HG02610 (cell line): ENCODE measurements at regions not wholly inside any gene's neighbourhood (a gene's known extent, or its start where the extent isn't known, plus 50 kb on each side); places are given as distances from the start of the nearest gene placed in this dataset.
"Not testable (repeated sequence)": the region's sequence is repeated elsewhere in the genome, so short reads cannot be mapped to it uniquely, and the experiment has no call there.

Source experiments
- ATAC-seq: cut with Tn5 transposase; IDR thresholded peaks from one replicate; pipeline ENCODE4 v1.9.1; 2021; ENCODE audit warnings: mild to moderate bottlenecking, moderate library complexity; ENCODE audit not compliant: unreplicated experiment

DNA sequence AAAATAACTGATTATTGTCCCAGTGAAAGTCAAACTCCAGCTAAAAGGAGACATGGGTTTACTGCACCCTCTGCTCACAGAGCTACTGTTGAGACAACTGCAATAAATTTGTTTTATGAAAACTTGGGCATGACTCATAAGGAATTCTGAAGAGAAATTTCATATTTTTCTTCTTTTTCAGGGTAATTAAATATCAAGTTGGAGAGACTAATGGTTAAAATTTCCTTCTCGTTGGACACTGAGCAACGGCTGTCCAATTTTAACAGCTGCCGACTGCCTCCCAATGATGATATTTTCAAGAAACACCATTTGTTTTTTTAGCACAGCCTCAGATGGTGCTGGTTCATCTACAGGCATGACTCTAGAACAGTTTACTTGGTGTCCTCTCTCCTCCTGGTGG, 259.2 kb upstream of the RGMB start:
- no peak for ATAC-seq

DNA sequence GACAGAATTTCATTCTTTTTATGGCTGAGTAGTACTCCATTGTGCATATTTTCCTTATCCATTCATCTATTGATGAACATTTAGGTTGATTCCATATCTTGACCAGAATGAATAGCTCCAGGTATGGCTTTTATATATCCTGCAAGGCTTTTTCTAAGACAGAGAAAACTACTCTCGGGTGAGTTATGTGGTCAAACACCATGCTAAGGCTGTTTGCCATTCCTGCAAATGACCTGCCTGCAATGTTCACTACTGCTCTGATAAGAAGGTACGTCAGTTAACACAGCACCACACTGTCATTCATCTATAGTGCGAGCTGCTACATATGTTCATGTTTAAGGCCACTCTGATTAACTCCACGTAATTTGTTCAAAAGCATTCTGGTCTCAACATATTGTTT, 256.8 kb upstream of the RGMB start:
- no peak for ATAC-seq

DNA sequence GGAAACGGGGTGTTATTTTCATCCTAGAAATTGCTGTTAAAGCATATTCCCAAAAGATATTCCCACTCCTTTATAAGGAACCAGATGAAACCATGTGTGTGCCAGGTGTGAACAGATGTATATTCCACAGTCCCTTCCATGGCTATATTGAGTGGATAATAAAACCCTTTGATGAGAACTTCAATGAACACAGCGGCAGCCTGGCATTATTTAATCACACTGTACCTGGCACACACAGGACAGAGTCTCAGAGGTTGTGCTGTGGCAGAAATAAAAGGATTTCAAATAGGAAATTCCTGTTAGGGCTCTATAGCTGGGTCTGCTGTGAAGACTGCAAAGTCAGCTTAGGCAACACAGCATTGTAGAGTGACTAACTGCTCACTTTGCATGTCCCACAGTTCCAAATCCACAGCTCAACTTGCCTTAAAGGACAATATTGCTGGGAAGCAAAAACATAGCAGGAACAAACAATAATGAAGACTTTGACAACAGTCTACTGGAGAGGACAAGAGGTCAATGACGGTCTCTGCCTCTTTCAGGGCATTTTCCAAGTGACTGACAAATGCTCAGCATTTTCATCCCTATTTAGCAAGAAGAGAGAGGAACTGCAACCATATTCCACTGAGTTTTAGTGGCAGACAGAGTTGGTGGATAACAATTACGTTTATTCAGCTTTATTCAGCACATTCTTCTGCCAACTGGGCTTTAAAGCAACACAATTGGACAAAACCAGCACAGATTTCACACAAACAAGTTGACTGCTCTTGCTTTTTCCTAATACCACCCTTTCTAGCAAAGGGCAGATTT, 255.7 kb upstream of the RGMB start:
- ATAC-seq = no peak

DNA sequence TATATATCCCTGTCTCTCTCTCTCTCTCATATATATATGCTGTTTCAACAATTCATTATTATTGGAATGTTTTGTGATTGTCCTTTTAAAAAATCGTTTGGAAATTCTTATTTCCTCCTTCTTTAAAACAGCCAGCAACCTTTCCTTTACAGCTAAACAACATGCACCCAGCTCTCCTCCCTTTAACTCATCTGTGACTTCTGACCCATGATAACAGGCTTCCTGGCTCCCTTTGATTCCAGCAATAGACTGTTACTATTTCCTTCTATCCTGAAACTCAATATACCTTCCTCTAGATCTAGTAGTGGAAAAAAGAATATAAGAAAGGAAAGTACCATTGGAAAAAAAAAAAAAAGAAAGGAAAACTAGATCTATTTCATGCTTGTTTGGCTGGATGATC, 254.7 kb upstream of the RGMB start:
- ATAC-seq = no peak

DNA sequence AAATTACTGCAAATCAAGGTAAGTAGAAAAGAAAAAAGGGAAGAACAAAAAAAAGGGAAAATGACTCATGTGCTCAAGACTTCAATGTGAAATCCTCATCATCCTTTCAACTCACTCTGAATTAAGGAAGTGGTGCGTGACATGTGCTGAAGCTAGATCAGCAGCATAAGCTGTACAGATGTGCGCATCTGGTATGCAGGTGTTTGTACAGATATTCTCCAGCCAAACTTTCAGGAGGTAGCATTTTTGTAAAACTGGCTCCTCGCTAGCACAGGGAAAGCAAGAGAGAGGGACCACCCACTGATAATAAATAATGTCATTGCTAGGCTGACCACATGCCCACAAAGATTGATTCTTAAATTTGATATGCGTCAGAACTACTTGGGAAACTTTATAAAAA, 253.9 kb upstream of the RGMB start:
- no peak for ATAC-seq

DNA sequence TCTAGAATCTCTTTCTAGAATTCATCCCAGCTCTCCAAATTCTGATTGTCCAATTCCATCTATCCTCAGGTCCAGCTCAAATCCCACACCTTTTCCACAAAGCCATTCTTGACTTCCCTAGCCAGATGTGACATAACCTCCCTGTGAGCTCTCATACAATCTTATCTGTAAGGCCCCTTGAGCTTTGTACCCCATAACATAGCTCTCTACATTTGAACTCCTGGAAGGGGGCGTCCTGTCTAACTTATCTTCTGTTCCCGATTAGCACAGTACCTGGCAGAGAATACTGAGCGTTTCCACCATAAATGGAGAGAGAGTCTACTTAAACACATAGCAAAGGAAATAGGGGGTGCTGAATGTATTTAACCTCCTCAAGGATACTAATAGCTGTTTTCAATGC, 251.6 kb upstream of the RGMB start:
- no peak for ATAC-seq

DNA sequence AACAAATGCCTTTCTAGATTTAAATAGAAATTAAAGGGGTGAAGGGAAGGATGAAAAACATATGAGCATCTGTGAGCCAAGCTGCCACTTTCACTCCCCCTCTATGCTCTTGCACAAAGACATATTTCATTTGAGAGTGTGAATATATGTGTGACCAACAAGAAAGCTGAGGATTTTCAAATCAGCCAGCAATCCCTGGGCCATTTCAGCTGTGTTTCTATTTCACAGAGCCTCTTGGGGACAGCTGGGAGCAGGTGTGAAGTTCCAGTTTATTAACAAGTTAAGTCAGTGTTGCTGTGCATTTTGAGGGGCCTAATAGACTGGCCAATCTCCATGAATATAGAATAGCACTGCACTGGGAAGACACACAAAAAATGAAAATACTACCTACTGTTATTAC, 248.7 kb upstream of the RGMB start:
- no peak for ATAC-seq

DNA sequence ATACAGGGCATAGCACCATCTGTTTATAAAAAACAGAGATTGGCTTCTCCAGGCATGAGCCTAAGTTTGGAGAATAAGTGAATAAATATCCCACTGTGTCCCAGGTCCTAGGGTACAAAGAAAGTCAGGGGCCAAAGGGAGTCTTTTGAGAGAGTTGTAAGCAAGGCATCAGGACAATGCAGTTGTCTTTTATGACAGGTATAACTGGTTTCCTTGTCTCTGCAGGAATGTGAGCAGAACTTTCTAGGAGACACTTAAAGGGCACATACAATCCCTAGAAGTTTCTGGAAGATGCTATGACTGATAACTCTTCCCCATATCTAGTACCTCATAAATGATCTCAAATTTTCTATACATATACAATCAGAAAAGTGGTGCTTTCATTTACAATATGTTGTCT, 245.6 kb upstream of the RGMB start:
- ATAC-seq = no peak

DNA sequence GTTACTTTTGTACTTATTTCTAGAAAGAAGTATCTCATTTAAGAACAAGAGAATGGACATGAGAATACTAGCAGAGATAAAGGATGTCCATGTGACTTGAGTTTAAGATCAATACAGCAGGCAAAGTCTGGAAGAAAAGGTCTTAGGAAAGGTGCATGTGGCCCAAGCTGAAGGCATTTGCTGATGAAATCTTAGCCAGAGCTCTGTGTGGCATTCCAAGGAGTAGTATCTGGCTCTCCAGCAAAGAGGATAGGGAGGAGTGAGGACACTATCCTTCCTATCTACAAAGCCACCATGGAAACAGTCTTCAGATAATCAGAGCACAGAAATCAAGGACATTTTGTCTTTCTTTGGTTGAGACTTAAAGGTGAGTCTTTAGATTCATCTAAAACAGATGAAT, 244.1 kb upstream of the RGMB start:
- ATAC-seq = no peak

DNA sequence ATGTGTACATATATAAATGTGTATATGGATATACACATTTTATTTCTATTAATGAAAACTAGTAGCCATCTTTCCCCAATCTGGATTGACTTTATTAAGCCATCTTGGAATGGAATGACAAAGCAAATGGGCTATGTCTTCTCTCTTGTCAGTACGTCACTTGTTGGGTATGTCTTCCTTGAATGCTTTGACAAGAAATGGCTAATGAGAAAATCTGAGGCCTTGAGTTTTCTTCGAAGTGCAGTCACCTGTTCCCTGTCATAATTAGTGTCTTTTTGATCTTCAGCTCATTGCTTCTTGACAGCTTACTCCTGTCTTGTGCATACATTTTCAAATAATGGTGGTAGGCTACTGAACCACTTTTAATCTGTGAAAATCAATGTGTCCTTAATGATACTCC, 243.2 kb upstream of the RGMB start:
- no peak for ATAC-seq

DNA sequence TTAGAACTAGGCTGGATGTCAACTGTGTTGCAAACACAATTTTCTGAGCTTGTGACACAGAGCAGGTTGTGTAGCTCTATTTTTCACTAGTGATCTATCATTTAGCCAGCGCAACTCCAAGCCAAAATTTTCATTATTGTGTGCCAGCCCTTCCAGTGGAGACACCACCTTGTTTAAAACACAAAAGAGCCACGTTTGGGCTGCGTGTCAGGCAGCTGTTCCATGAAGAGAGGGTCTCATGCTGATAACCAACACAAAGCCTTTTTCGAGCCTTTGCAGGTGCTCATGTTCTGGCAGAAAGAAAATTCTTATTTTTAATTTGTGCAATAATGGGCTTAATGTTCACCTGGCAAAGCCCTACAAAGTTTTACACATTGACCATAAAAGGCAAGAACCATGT, 237.6 kb upstream of the RGMB start:
- no peak for ATAC-seq

DNA sequence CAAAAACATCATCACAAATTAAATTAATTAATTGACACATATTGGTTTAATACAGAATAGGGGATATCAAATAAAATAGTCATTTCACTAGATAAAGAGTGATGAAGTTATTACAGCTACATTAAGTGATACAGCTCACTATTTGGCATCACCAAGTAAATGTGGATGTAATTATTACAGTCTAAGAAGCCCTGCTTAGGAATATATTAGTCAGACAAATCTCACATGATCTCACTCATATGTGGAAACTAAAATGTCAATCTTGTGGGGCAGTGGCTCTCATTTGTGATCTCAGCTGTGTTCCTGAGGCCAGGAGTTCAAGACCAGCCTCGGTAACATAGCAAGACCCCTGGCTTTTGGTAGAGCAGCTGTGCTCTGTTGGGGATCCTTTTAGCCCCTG, 233.4 kb upstream of the RGMB start:
- no peak for ATAC-seq

DNA sequence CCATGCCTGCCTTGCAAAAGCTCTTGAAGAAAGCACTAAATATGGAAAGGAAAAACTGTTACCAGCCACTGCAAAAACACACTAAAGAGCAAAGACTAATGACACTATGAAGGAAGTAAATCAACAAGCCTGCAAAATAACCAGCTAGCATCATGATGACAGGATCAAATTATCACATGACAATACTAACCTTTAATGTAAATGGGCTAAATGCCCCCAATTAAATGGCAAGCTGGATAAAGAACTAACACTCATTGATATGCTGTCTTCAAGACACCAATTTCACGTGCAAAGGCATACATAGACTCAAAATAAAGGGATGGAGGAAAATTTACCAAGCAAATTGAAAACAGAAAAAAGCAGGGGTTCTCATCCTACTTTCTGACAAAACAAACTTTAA, 231.8 kb upstream of the RGMB start:
- ATAC-seq = no peak

DNA sequence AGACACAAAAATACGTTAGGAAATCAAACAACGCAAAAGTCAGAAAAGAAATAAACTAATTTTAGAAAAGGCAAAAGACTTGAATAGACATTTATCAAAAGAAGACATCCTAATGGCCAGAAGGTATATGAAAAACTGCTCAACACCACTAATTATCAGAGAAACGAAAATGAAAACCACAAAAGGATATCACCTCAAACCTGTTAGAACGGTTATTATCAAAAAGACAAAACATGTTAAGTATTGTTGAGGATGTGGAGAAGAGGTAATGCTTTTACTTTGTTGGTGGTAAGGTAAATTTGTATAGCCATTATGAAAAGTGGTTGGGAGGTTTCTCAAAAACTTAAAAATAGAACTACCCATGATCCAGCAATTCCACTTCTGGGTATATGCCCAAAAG, 230.0 kb upstream of the RGMB start:
- ATAC-seq = no peak

DNA sequence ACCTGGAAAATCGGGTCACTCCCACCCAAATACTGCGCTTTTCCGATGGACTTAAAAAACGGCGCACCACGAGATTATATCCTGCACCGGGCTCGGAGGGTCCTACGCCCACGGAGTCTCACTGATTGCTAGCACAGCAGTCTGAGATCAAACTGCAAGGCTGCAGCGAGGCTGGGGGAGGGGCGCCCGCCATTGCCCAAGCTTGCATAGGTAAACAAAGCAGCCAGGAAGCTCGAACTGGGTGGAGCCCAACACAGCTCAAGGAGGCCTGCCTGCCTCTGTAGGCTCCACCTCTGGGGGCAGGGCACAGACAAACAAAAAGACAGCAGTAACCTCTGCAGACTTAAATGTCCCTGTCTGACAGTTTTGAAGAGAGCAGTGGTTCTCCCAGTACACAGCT, 226.5 kb upstream of the RGMB start:
- ATAC-seq = not testable (repeated sequence)

DNA sequence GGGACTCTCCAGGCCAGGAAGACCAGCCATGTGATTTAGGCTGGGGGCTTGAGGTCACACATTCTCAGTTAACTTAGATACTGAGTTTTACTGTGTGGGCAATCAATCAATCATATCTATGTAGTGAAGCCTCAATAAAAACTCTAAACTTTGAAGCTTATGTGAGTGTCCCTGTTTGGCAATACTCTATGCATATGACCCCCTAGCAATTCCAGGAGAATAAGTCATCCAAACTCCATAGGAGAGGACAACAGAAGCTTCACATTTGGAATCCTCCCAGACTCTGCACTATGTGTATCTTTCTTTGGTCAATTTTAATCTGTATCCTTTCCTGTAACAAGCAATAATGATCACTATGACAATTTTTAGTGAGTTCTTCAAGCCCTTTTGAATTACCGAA, 216.8 kb upstream of the RGMB start:
- no peak for ATAC-seq

DNA sequence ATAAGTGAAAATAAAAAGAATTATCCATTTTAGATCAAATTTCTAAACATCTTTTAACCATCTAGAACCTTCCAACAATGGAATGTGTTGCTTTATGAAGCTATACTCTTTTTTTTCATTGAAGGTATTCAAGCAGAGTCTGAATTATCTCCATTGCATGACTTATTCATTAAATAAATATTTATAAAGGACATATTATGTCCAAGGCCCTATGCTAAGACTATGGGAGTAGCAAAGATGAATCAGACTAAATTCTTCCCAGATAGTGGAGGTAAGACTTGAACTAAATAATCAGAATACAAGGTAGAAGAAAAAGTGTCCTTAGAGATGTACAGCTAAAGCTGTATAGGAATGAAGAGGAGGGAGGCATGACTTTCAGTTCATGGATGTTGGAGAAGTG, 215.5 kb upstream of the RGMB start:
- ATAC-seq = no peak

DNA sequence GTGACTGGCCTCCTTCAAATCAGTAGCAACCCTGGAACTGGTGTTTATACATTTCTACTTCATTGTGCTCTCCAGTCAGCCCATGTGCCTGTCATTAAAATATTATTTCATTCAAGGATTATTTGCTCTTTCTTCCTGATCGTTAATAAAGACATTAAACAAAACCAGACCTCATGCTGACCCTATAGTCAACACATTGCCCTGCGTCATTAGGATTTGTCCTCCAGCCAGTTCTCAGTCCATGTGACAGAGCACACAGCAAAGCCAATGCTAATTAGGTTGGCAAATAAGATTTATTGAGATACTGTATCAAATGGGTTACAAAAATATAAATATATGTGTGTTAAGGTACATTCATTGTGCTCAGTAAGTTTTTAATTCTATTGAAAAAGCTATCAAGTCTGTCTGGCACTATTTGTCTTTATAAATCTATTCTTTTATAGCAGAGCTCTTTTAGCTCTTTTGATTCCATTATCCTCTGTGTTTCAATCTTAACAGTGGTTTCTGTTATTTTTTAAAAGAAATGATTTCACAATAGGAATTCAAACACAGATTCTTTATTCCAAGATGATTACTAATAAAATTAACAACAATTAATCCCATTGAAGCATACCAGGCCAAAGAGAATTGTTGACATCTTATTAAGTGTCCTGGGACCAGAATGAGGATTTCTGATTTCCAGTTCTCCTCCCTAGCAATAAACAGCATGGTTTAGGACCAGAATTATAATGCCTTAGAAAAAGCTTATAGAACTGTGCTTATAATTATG, 209.4 kb upstream of the RGMB start:
- ATAC-seq = no peak

DNA sequence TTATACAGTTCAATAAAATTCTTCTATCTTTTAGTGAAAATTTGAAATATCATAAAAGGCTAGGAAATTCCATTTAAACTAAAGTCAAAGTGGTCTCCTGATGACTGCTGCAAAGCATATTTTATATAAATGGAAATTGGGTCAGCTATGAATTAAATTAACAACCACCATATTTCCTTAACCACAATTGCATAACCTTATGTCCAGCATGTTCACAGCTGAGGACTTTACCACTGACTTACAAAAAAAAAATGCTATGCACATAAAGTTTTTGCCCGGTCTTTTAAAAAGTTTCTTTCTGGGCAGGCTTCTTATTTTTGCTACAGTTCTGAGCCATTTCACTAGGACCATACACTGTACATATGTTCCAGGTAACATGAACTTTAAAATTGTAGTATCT, 208.6 kb upstream of the RGMB start:
- ATAC-seq = no peak

DNA sequence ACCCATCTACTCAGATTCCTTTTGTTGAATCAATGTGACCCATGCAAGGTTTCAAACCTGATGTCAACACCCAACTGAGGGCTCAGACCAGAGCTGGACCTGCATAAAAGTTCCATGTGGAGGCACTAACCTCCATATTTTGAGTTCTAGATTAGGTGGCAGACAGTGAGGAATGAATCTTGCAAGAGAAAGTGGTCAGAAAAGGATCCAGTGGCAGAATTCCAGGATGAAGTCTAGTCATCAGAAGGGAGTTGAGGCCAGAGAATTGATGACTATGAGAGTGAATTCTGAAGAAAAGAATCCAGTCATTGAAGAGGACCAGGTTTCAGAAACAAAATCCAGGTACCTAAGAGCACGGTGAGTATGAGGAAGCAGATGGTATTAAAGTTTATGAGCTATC, 205.1 kb upstream of the RGMB start:
- no peak for ATAC-seq

DNA sequence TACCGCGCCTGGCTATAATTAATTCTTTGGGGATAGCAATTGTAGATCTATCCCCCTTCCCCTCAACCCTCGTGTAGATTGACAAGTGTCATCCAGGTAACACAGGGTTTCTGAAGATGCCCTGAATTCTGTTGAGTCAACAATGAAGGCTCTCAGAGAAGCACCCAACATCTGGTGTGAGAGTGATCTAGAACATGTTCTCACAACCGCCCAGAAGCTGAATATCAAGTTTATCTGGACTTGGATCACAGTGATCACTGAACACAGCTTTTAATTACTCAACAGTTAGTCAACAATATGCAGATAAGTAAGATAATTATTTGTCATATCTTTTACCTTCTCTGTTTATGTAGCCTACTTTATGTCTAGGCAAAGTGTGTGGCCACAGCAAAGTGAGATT, 204.2 kb upstream of the RGMB start:
- no peak for ATAC-seq

DNA sequence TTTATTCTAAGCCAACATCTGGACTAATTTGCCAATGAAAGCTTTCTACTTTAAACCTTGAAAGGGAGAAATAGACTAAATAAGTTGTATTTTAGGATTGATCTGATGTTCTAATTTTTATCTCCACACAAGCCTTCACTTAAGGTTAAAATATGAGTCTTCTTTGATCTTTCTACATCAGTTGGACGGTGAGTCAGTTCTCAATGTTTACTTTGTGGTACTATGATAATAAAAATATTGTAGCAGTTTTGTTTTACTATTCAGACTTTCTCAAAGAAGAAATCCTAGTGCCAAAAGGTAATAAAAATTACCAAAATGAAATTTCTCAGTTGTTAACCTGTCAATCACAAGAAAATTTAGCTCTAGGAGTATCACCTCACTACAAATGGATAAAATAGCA, 203.5 kb upstream of the RGMB start:
- ATAC-seq = no peak
